PC-9 (cell line): ENCODE measurements at regions not wholly inside any gene's neighbourhood (a gene's known extent, or its start where the extent isn't known, plus 50 kb on each side); places are given as distances from the start of the nearest gene placed in this dataset.
A peak's percentile ranks its signal among the peaks of the same experiment; 100 is the strongest.

ENCODE experiments used
- BruUV-seq: library from RNA; stranded (reverse); fragments of 400-500 nt; replicated peaks from 2 replicates; lab custom pipeline; 2021; lab: Mats Ljungman, UMichigan
- CTCF ChIA-PET: fragments of 300-600 bp; sonication (Branson Sonifier 250); formaldehyde crosslinking; loops from one replicate; lab custom pipeline; 2022; ENCODE audit warnings: antibody characterized with exemption; lab: Charles Lee
- POLR2A ChIA-PET: fragments of 300-600 bp; sonication (Branson Sonifier 250); formaldehyde crosslinking; loops from one replicate; lab custom pipeline; 2022; ENCODE audit warnings: antibody characterized with exemption; ENCODE audit not compliant: unreplicated experiment; lab: Charles Lee
- DNase-seq, 2 experiments: peaks; one replicate each; pipeline versions ENCODE4 v3.0.0 to v3.0.0-alpha.2; 2015 to 2022; ENCODE audit warnings: mixed read lengths in 1 of 2
- H2AFZ ChIP-seq: fragments of 200-600 bp; sonication (generic); 2 replicates; pipeline ENCODE4 v1.8.1; 2017; ENCODE audit warnings: antibody characterized with exemption
- H3F3A ChIP-seq: fragments of 200-600 bp; sonication (generic); 2 replicates; pipeline ENCODE4 v1.8.1; 2017; ENCODE audit warnings: antibody characterized with exemption, mild to moderate bottlenecking, low read depth; ENCODE audit not compliant: insufficient read depth
- H3K27ac ChIP-seq: fragments of 200-600 bp; sonication (generic); 2 replicates; pipeline ENCODE4 v1.6.1; 2016; ENCODE audit warnings: mixed run types
- H3K27me3 ChIP-seq: fragments of 200-600 bp; sonication (generic); 2 replicates; pipeline ENCODE4 v1.6.1; 2016; ENCODE audit warnings: low read depth, mixed run types; ENCODE audit not compliant: insufficient read depth
- H3K36me3 ChIP-seq: fragments of 200-600 bp; sonication (generic); 2 replicates; pipeline ENCODE4 v1.6.1; 2016; ENCODE audit warnings: low read depth, mixed run types
- H3K4me1 ChIP-seq: fragments of 200-600 bp; sonication (generic); replicated peaks from 2 replicates; pipeline ENCODE4 v1.6.1; 2016; ENCODE audit warnings: mixed run types; ENCODE audit not compliant: insufficient read depth
- H3K4me2 ChIP-seq: fragments of 200-600 bp; sonication (generic); 2 replicates; pipeline ENCODE4 v1.6.1; 2017; ENCODE audit warnings: mixed run types
- H3K4me3 ChIP-seq: fragments of 200-600 bp; sonication (generic); 2 replicates; pipeline ENCODE4 v1.6.1; 2016; ENCODE audit warnings: mixed run types
- H3K79me2 ChIP-seq: fragments of 200-600 bp; sonication (generic); 2 replicates; pipeline ENCODE4 v1.6.1; 2017; ENCODE audit warnings: low read depth, mixed run types
- H3K9me2 ChIP-seq: fragments of 200-600 bp; sonication (generic); 2 replicates; pipeline ENCODE4 v1.8.1; 2017; ENCODE audit warnings: mild to moderate bottlenecking; ENCODE audit not compliant: insufficient read depth
- H3K9me3 ChIP-seq: fragments of 200-600 bp; sonication (generic); 2 replicates; pipeline ENCODE4 v1.8.1; 2016; ENCODE audit warnings: low read depth; ENCODE audit not compliant: insufficient read depth
- H4K20me1 ChIP-seq: fragments of 200-600 bp; sonication (generic); 2 replicates; pipeline ENCODE4 v1.8.1; 2017; ENCODE audit not compliant: insufficient read depth
- CTCF ChIP-seq: fragments of 200-600 bp; sonication (generic); conservative IDR thresholded peaks from 2 replicates; pipeline ENCODE4 v1.6.1; 2017; ENCODE audit warnings: mixed run types, antibody characterized with exemption, mild to moderate bottlenecking, moderate library complexity
- EZH2 ChIP-seq: fragments of 200-600 bp; sonication (generic); IDR thresholded peaks from 2 replicates; pipeline ENCODE4 v1.8.0; 2017; ENCODE audit warnings: antibody characterized with exemption, low read depth
- intact Hi-C: fragments of 100-400 bp; cut with micrococcal nuclease; formaldehyde crosslinking; loops from one replicate; pipeline ENCODE4 v1.10.0; 2022; ENCODE audit not compliant: unreplicated experiment

DNA sequence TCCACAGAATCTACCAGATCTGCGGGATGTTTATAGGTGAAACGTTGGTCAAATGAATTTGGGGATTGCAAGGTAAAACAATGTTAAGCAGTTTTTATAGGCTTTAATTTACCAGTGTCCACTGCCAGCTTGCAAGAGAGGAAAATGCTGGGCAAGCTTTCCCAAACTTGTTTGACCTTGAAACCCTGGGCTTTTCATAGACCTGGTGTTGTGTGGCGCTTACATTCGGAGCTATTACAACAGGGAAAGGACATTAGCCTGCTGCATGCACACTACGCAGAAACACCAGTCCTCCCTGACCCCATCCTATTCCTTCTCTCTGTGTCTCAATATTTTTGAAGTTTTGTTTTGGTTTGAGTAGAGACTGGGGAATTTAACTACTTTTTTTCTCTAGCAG is 59.6 kb upstream of the AGPS start:
- H2AFZ ChIP-seq: peak overlapping the region; percentile 66
- CTCF ChIA-PET: interaction anchor here (1.9 to 2.3 kb wide), 2 partner anchors 169 to 392 kb away, joined by 10 to 12 read pairs; no protein-coding TSS in a partner anchor
- H3K27ac ChIP-seq: no peak overlapping the region

GRCh38 chr2:177334940-177335543 is 57.5 kb upstream of the AGPS start:
- no TSS peak for BruUV-seq
- Histone ChIP-seq H3K27me3 (no peaks in the 10 kb centered on the region), H3F3A (peaks cover 21% of the 10 kb centered on the region), H3K4me3 (no peak overlapping the region), H3K27ac (no peak overlapping the region), H3K36me3 (no peaks in the 10 kb centered on the region), H4K20me1 (no peaks in the 10 kb centered on the region), H3K4me1 (peaks cover 27% of the 10 kb centered on the region), H2AFZ (no peak overlapping the region), H3K9me2 (no peaks in the 10 kb centered on the region), H3K79me2 (no peaks in the 10 kb centered on the region), H3K4me2 (no peak overlapping the region), H3K9me3 (no peaks in the 10 kb centered on the region)
- intact Hi-C loops: loop anchor here (1.0 to 10.0 kb wide), 11 partner anchors 81 to 1208 kb away; partner anchors contain the start of genes HNRNPA3 and HOXD8
- CTCF ChIA-PET: interaction anchor here (0.5 to 4.5 kb wide), 8 partner anchors 79 to 1204 kb away, joined by 3 to 35 read pairs (median 4); no protein-coding TSS in a partner anchor
- TF ChIP-seq EZH2 (no peak), CTCF (peak; percentile 100)
- peak; percentile 28 to 68 for DNase-seq
- POLR2A ChIA-PET: no interaction called here

More for the DNA sequence above, 59.6 kb upstream of the AGPS start:
- Histone ChIP-seq H3K36me3 (no peaks in the 10 kb centered on the region), H3K4me3 (no peak overlapping the region), H4K20me1 (no peaks in the 10 kb centered on the region), H3K4me2 (no peak overlapping the region), H3K27me3 (no peaks in the 10 kb centered on the region), H3K9me3 (no peaks in the 10 kb centered on the region), H3K4me1 (peaks cover 13% of the 10 kb centered on the region), H3K9me2 (no peaks in the 10 kb centered on the region), H3K79me2 (no peaks in the 10 kb centered on the region), H3F3A (peaks cover 4% of the 10 kb centered on the region)
- BruUV-seq: no TSS peak
- POLR2A ChIA-PET: interaction anchor here (0.6 kb wide), 1 partner anchor 167 kb away, joined by 6 read pairs; no protein-coding TSS in a partner anchor
- no peak for DNase-seq
- intact Hi-C loops: loop anchor here (1.0 to 10.0 kb wide), 8 partner anchors 70 to 1206 kb away; partner anchors contain the start of genes HNRNPA3 and HOXD8
- TF ChIP-seq CTCF: no peak
- TF ChIP-seq EZH2: no peak

DNA sequence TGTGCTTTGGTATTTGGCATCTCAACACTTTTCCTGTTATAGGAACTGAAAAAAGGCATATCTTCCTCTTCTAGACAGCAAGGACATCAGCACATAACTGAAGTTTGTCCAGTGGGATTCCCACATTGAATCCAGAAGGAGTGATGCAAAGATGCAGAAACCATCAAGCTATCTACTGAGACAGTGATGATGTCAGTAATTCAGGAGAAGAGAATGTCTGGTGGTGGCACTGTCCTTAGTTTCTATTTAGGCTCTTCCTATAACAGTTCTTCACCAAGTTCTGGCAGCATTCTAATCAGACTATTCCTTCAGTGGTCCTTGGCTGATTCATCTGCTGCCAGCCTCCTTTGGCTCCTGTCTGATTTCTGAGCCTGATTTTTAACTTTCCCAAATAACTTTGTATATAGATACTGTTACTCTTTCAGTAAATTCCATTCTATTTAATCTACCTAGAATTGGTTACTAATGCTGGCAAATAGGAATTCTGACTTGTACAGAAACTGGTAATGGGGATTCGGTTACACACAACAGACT is 56.6 kb upstream of the AGPS start:
- ChIA-PET CTCF (interaction anchor here (0.8 to 4.5 kb wide), 4 partner anchors 58 to 187 kb away, joined by 3 to 35 read pairs (median 6); no protein-coding TSS in a partner anchor), POLR2A (no interaction called here)
- H4K20me1 ChIP-seq: no peaks in the 10 kb centered on the region
- no peak overlapping the region for H3K27ac ChIP-seq
- H3K27me3 ChIP-seq: no peaks in the 10 kb centered on the region
- no peak for DNase-seq
- TF ChIP-seq EZH2: no peak
- no peaks in the 10 kb centered on the region for H3K9me3 ChIP-seq
- H3F3A ChIP-seq: peaks cover 21% of the 10 kb centered on the region
- no peaks in the 10 kb centered on the region for H3K79me2 ChIP-seq
- H3K9me2 ChIP-seq: no peaks in the 10 kb centered on the region
- intact Hi-C loops: loop anchor here (1.0 to 10.0 kb wide), 7 partner anchors 80 to 1079 kb away; no protein-coding TSS in a partner anchor
- no peak overlapping the region for H3K4me2 ChIP-seq
- H3K4me1 ChIP-seq: peaks cover 27% of the 10 kb centered on the region
- no peak overlapping the region for H2AFZ ChIP-seq
- no TSS peak for BruUV-seq
- H3K36me3 ChIP-seq: no peaks in the 10 kb centered on the region
- no peak overlapping the region for H3K4me3 ChIP-seq
